ENCODE measurements at regions not wholly inside any gene's neighbourhood (a gene's known extent, or its start where the extent isn't known, plus 50 kb on each side); places are given as distances from the start of the nearest gene placed in this dataset.

DNA sequence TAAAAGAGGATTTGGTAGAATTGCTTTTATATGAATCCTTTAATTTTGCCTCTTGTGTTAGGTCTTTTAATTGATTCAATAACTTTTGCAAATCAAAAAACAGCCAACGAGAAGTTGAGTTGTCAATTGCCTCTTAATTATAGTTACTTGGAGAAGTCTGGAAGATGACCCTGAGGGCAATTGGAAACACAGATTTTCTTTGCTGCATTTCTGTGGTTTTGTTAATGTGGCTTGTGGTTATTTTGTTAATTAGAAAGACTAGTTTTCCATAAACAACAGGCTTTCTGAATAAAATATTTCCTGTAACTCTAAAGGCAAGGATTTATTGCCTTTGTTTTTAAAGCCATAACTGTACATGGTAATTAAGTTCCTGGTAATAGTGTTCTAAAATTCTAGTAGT lies 513.0 kb downstream of the EPHA7 start:
- TF ChIP-seq POLR2A (IDR thresholded peaks at IDR 0.05) = no peak
- TF ChIP-seq CTCF (IDR thresholded peaks at IDR 0.05) = no peak

Measured in thyroid gland (tissue), 4 donors.